ENCODE measurements at regions not wholly inside any gene's neighbourhood (a gene's known extent, or its start where the extent isn't known, plus 50 kb on each side); places are given as distances from the start of the nearest gene placed in this dataset.
A peak's percentile ranks its signal among the peaks of the same experiment; 100 is the strongest.

DNA sequence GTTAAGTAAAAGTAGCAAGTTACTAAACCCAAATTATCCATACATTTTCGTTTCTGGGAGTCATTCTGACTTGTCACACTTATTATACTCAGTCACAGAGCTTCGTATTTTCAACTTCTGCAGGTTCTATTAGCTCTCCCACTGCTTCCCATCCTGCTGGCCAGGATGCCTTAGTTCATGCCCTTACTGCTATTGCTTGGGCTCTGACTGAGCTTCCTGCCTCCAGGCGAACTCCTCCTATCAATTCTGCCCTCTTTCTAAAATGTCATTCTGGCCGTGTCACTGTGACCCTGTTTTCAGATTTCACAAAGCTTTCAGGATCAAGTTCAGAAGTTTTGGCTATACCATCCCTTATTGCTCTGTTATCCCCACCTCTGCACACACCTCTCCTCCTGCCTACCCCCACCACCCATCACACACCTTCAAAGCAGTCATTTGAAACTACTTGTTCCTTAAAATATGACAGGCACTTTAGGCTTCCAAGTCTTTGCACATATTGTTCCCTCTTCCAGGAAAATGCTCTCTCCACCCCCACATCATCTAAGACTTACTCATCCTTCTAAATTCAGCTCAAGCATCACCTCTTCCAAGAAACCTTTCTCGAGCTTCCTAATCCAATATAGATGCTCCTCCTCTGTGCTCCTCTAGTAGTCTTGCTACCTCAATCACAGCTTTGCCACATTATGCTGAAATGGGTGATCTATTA is 278.0 kb downstream of the BRINP2 start:
- Mint-ChIP-seq H3K4me3 (no peak overlapping the region), H3K27ac (no peak overlapping the region), H3K9me3 (peaks cover under 1% of the 10 kb centered on the region), H3K4me1 (ENCODE audit: unreplicated experiment) (peaks cover 42% of the 10 kb centered on the region), H3K36me3 (no peaks in the 10 kb centered on the region), H3K27me3 (peaks cover 3% of the 10 kb centered on the region)
- DNase-seq (ENCODE audit: extremely low spot score, unreplicated experiment) = no peak
- TF ChIP-seq, protein P1, sequence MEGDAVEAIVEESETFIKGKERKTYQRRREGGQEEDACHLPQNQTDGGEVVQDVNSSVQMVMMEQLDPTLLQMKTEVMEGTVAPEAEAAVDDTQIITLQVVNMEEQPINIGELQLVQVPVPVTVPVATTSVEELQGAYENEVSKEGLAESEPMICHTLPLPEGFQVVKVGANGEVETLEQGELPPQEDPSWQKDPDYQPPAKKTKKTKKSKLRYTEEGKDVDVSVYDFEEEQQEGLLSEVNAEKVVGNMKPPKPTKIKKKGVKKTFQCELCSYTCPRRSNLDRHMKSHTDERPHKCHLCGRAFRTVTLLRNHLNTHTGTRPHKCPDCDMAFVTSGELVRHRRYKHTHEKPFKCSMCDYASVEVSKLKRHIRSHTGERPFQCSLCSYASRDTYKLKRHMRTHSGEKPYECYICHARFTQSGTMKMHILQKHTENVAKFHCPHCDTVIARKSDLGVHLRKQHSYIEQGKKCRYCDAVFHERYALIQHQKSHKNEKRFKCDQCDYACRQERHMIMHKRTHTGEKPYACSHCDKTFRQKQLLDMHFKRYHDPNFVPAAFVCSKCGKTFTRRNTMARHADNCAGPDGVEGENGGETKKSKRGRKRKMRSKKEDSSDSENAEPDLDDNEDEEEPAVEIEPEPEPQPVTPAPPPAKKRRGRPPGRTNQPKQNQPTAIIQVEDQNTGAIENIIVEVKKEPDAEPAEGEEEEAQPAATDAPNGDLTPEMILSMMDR (conservative IDR thresholded peaks at IDR 0.05) = no peak

DNA sequence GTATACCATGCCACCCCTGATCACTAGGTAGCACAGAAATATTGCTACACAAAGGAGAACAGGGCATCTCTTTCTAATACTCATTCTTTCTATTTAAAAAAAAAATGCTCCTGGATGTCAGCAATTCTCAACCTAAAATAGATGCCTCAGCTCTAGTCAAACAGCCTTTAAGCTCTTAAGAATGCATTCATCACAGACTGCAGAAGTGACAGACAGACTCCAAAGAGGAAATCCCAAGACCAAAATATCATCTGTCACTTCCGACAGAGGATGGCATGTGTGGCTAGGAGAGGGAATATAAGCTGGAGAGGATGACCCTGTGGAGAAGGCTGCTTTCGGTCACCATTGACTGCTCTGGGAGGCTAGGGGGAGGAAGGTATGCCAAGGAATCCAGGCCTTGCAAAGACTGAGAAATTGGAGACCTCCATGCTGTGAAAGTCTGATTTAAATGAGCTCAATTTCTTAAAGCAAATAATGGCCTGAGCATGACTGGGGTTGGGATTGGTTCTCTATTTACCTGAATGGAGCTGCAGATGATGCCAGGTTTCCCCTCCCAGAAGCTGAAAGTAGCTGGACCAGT is 277.4 kb downstream of the BRINP2 start:
- Mint-ChIP-seq H3K36me3 (no peaks in the 10 kb centered on the region), H3K27me3 (peaks cover 3% of the 10 kb centered on the region), H3K9me3 (no peaks in the 10 kb centered on the region), H3K27ac (no peak overlapping the region), H3K4me1 (ENCODE audit: unreplicated experiment) (peaks cover 49% of the 10 kb centered on the region), H3K4me3 (no peak overlapping the region)
- no peak for DNase-seq (ENCODE audit: extremely low spot score, unreplicated experiment)
- TF ChIP-seq, protein P1 (conservative IDR thresholded peaks at IDR 0.05) = no peak

DNA sequence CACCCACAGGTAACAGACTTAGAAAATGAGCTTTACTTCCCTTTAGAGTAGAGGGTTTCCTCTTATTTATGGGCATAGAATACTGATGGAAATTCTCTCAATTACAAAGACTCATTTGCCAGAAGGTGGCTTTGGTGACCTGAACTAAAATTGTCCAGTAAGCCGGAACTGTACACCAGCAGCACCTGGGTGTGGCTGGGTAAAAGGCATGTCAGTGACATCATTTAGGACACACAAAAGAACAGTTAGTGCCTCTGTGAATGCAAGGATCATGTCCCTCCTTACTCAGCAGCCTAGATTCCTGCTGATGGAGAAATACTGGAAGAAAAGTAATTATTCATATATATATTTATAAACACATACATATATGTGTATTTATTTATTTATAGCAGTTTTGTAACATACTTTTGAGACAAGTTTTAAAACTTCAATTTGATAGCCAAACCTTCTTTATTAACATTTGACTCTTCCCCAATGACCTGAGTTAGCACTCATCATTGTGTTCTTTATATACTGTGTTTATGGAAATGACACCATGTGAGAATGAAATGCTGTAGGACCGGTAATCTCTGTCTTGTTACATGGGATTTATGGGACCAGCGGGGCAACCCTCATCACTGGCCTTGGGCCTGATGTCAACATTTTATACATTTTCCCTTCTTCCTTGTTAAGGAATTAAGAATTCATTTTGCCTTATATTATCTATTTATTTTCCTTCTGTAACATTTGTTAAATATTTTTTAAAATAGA is 274.4 kb downstream of the BRINP2 start:
- Mint-ChIP-seq H3K36me3 (no peaks in the 10 kb centered on the region), H3K4me1 (ENCODE audit: unreplicated experiment) (peaks cover 65% of the 10 kb centered on the region), H3K27ac (peak overlapping the region; percentile 85), H3K9me3 (no peaks in the 10 kb centered on the region), H3K4me3 (no peak overlapping the region), H3K27me3 (peaks cover 3% of the 10 kb centered on the region)
- DNase-seq (ENCODE audit: extremely low spot score, unreplicated experiment) = no peak
- TF ChIP-seq, protein P1 (conservative IDR thresholded peaks at IDR 0.05) = no peak

DNA sequence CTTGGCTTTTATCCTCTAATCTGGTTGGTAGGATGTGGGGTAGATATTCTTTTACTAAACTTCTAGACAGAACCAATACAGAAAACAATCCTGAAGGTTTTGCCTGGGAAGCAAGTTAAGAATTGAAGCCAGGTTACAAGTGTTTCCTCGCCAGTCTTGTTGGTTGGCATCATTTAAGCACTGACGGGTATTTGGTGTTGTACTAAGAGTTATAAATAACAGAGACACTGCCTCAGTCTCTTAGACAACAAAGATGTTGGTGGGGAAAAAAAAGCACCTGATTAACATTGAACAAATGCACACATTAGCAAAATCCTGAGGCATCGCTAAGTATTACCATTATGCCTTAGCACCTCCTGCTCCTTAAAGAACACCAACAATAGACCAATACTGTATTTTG is 272.2 kb downstream of the BRINP2 start:
- Mint-ChIP-seq H3K27me3 (peaks cover 3% of the 10 kb centered on the region), H3K27ac (peak overlapping the region; percentile 39)

DNA sequence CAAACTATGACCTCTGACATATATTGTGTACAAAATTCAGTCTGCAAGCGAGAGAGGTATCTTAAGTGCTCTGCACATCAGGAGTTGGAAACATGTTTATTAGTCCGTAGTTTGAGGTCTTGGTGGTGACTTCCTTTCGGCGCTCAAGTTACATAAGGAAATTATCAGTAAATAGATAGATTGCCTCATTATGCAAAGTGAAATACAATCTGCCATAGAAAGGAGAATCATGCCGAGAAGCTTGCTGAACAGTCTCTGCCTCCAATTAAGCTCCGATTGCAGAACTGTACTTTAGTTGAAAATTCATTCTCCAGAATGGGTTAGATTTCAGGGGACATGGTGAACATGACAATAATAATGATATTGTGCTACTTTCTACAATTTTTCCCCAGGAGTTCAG is 271.8 kb downstream of the BRINP2 start:
- H3K4me3 Mint-ChIP-seq = peak overlapping the region; percentile 38
- peaks cover 3% of the 10 kb centered on the region for H3K27me3 Mint-ChIP-seq
- no peaks in the 10 kb centered on the region for H3K9me3 Mint-ChIP-seq
- peak overlapping the region; percentile 39 for H3K27ac Mint-ChIP-seq
- TF ChIP-seq, protein P1 (conservative IDR thresholded peaks at IDR 0.05) = no peak
- H3K36me3 Mint-ChIP-seq = no peaks in the 10 kb centered on the region
- peaks cover 49% of the 10 kb centered on the region for H3K4me1 Mint-ChIP-seq (ENCODE audit: unreplicated experiment)
- DNase-seq (ENCODE audit: extremely low spot score, unreplicated experiment) = no peak

More for the DNA sequence above, 272.2 kb downstream of the BRINP2 start:
- no peak overlapping the region for H3K4me3 Mint-ChIP-seq
- no peak for DNase-seq (ENCODE audit: extremely low spot score, unreplicated experiment)
- H3K4me1 Mint-ChIP-seq (ENCODE audit: unreplicated experiment) = peaks cover 53% of the 10 kb centered on the region
- H3K9me3 Mint-ChIP-seq = no peaks in the 10 kb centered on the region
- H3K36me3 Mint-ChIP-seq = no peaks in the 10 kb centered on the region
- TF ChIP-seq, protein P1 (conservative IDR thresholded peaks at IDR 0.05) = no peak
